Trophoblast cell (in vitro differentiated cells and primary cell): ENCODE measurements at regions not wholly inside any gene's neighbourhood (a gene's known extent, or its start where the extent isn't known, plus 50 kb on each side); places are given as distances from the start of the nearest gene placed in this dataset.

Experiments
- DNase-seq, 2 donors: peaks; one replicate each; pipeline ENCODE4 v3.0.0-alpha.2; 2016
- H2AFZ ChIP-seq: 2 replicates; pipeline ENCODE4 v1.6.1; 2013; ENCODE audit warnings: low read length, moderate library complexity, mild to moderate bottlenecking; ENCODE audit not compliant: insufficient read depth, poor library complexity
- H2AK5ac ChIP-seq: 2 replicates; pipeline ENCODE4 v1.6.1; 2013; ENCODE audit warnings: mild to moderate bottlenecking, low read length
- H2BK120ac ChIP-seq: 2 replicates; pipeline ENCODE4 v1.6.1; 2013; ENCODE audit warnings: low read length, mild to moderate bottlenecking, moderate library complexity; ENCODE audit not compliant: insufficient read depth, poor library complexity
- H2BK12ac ChIP-seq: 2 replicates; pipeline ENCODE4 v1.6.1; 2013; ENCODE audit warnings: mild to moderate bottlenecking, low read length, moderate library complexity
- H2BK5ac ChIP-seq: 2 replicates; pipeline ENCODE4 v1.6.1; 2013; ENCODE audit warnings: low read length, low read depth, moderate library complexity, mild to moderate bottlenecking; ENCODE audit not compliant: poor library complexity
- H3K14ac ChIP-seq: 2 replicates; pipeline ENCODE4 v1.6.1; 2013; ENCODE audit warnings: mild to moderate bottlenecking, low read length
- H3K18ac ChIP-seq: 2 replicates; pipeline ENCODE4 v1.6.1; 2013; ENCODE audit warnings: mild to moderate bottlenecking, low read length
- H3K23ac ChIP-seq: 2 replicates; pipeline ENCODE4 v1.6.1; 2013; ENCODE audit warnings: low read length
- H3K27ac ChIP-seq: 2 replicates; pipeline ENCODE4 v1.5.1; 2013; ENCODE audit warnings: low read depth, mild to moderate bottlenecking, inconsistent platforms, low read length, moderate library complexity
- H3K27me3 ChIP-seq: 2 replicates; pipeline ENCODE4 v1.6.1; 2013; ENCODE audit warnings: inconsistent platforms, mild to moderate bottlenecking, low read length, moderate library complexity; ENCODE audit not compliant: insufficient read depth
- H3K36me3 ChIP-seq, 2 experiments: 1 replicate in 1 of 2; 2 replicates in 1 of 2; pipeline ENCODE4 v1.6.1; 2013; ENCODE audit warnings: low read length in 2 of 2, mild to moderate bottlenecking in 2 of 2, moderate library complexity in 1 of 2; ENCODE audit not compliant: insufficient read depth in 2 of 2, control insufficient read depth in 1 of 2
- H3K4ac ChIP-seq: 2 replicates; pipeline ENCODE4 v1.6.1; 2013; ENCODE audit warnings: low read depth, mild to moderate bottlenecking, low read length, moderate library complexity
- H3K4me1 ChIP-seq, 2 experiments: 1 replicate in 1 of 2; 2 replicates in 1 of 2; pipeline ENCODE4 v1.6.1; 2013; ENCODE audit warnings: low read length in 2 of 2, mild to moderate bottlenecking in 2 of 2, moderate library complexity in 1 of 2; ENCODE audit not compliant: insufficient read depth in 2 of 2, control insufficient read depth in 1 of 2
- H3K4me2 ChIP-seq: 2 replicates; pipeline ENCODE4 v1.6.1; 2013; ENCODE audit warnings: inconsistent platforms, mild to moderate bottlenecking, low read length, moderate library complexity
- H3K4me3 ChIP-seq: 2 replicates; pipeline ENCODE4 v1.5.1; 2013; ENCODE audit warnings: mild to moderate bottlenecking, low read depth, low read length, inconsistent platforms
- H3K79me1 ChIP-seq: one replicate; pipeline ENCODE4 v1.6.1; 2013; ENCODE audit warnings: low read length
- H3K79me2 ChIP-seq: 2 replicates; pipeline ENCODE4 v1.6.1; 2013; ENCODE audit warnings: low read length, mild to moderate bottlenecking; ENCODE audit not compliant: control insufficient read depth, insufficient read depth, poor library complexity
- H3K9ac ChIP-seq: 2 replicates; pipeline ENCODE4 v1.6.1; 2013; ENCODE audit warnings: mild to moderate bottlenecking, low read length
- H3K9me3 ChIP-seq: 2 replicates; pipeline ENCODE4 v1.6.1; 2013; ENCODE audit warnings: low read depth, mild to moderate bottlenecking, control low read depth, inconsistent platforms, low read length; ENCODE audit not compliant: insufficient read depth
- H4K12ac ChIP-seq: 2 replicates; pipeline ENCODE4 v1.6.1; 2013; ENCODE audit warnings: low read depth, mild to moderate bottlenecking, low read length, moderate library complexity
- H4K8ac ChIP-seq: 2 replicates; pipeline ENCODE4 v1.6.1; 2013; ENCODE audit warnings: low read depth, mild to moderate bottlenecking, low read length, moderate library complexity
- H4K91ac ChIP-seq: one replicate; pipeline ENCODE4 v1.6.1; 2013; ENCODE audit warnings: low read depth, mild to moderate bottlenecking, low read length, moderate library complexity
- WGBS: extraction: QIAGEN DNeasy Blood & Tissue Kit; methylation state at CpG from one replicate; pipeline ENCODE4 v1.1.7; 2013; ENCODE audit warnings: missing lambda C conversion rate; ENCODE audit not compliant: insufficient read length, insufficient coverage; ENCODE audit errors: extremely low coverage; 5-methylcytosine and 5-hydroxymethylcytosine counted together

DNA sequence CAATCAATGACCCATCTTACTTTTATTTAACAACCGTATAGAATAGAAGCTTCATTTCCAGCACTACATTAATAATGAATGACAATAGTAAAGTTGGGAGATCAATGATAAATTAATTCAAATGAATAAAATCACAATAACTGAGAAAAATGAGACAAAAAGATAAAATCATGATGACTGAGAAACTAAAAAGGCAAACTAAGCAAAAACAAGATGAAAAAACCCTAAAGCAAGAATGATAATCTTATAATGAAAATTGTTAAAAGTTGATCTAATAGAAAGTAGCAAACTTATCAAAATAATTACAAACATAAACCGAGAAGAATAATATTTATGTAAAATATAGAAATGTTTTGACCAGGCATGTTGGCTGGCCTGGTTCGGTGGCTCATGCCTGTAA is 130.4 kb upstream of the INPP4B start:
- H3K36me3 ChIP-seq: no peaks in the 10 kb centered on the region
- no peak overlapping the region for H3K14ac ChIP-seq
- no peak for DNase-seq
- H3K27ac ChIP-seq: no peak overlapping the region
- H4K12ac ChIP-seq: no peak overlapping the region
- no peak overlapping the region for H4K8ac ChIP-seq
- H3K4me2 ChIP-seq: no peak overlapping the region
- WGBS: no CpG with 5 or more reads among the region's 3 CpGs
- no peaks in the 10 kb centered on the region for H3K79me2 ChIP-seq
- no peak overlapping the region for H3K18ac ChIP-seq
- no peak overlapping the region for H2AFZ ChIP-seq
- H2BK5ac ChIP-seq: no peak overlapping the region
- H4K91ac ChIP-seq: no peak overlapping the region
- H3K27me3 ChIP-seq: no peaks in the 10 kb centered on the region
- no peak overlapping the region for H2BK12ac ChIP-seq
- no peak overlapping the region for H3K23ac ChIP-seq
- H3K9ac ChIP-seq: no peak overlapping the region
- no peak overlapping the region for H2AK5ac ChIP-seq
- H3K4me3 ChIP-seq: no peak overlapping the region
- H3K9me3 ChIP-seq: no peaks in the 10 kb centered on the region
- H2BK120ac ChIP-seq: no peak overlapping the region
- H3K4me1 ChIP-seq: no peaks in the 10 kb centered on the region
- H3K4ac ChIP-seq: no peak overlapping the region
- H3K79me1 ChIP-seq: no peaks in the 10 kb centered on the region

- Histone ChIP-seq H3K27ac (no peak overlapping the region), H3K9ac (no peak overlapping the region), H3K79me1 (no peaks in the 10 kb centered on the region), H3K27me3 (no peaks in the 10 kb centered on the region), H3K4me1 (no peaks in the 10 kb centered on the region), H3K36me3 (no peaks in the 10 kb centered on the region), H3K4ac (no peak overlapping the region), H4K8ac (no peak overlapping the region), H3K14ac (no peak overlapping the region), H4K91ac (no peak overlapping the region), H2BK120ac (no peak overlapping the region), H3K23ac (no peak overlapping the region), H2BK5ac (no peak overlapping the region), H2AK5ac (no peak overlapping the region), H2AFZ (no peak overlapping the region), H3K9me3 (no peaks in the 10 kb centered on the region), H4K12ac (no peak overlapping the region), H3K79me2 (no peaks in the 10 kb centered on the region), H3K18ac (no peak overlapping the region), H3K4me3 (no peak overlapping the region), H2BK12ac (no peak overlapping the region), H3K4me2 (no peak overlapping the region)
- WGBS: no CpG with 5 or more reads among the region's 1 CpG
- no peak for DNase-seq
Measured at GRCh38 chr4:142977182-142977581, 131.1 kb upstream of the INPP4B start.

GRCh38 chr4:142983065-142983464 is 137.0 kb upstream of the INPP4B start:
- Histone ChIP-seq H3K27me3 (no peaks in the 10 kb centered on the region), H3K9ac (no peak overlapping the region), H3K4me2 (no peak overlapping the region), H3K79me2 (no peaks in the 10 kb centered on the region), H4K12ac (no peak overlapping the region), H3K79me1 (no peaks in the 10 kb centered on the region), H2AK5ac (no peak overlapping the region), H3K4me1 (no peaks in the 10 kb centered on the region), H4K91ac (no peak overlapping the region), H3K27ac (no peak overlapping the region), H2BK5ac (no peak overlapping the region), H3K36me3 (no peaks in the 10 kb centered on the region), H4K8ac (no peak overlapping the region), H2AFZ (no peak overlapping the region), H2BK120ac (no peak overlapping the region), H3K23ac (no peak overlapping the region), H3K4me3 (no peak overlapping the region), H3K18ac (no peak overlapping the region), H3K14ac (no peak overlapping the region), H3K9me3 (no peaks in the 10 kb centered on the region), H3K4ac (no peak overlapping the region), H2BK12ac (no peak overlapping the region)
- no peak for DNase-seq
- WGBS: no CpG with 5 or more reads among the region's 3 CpGs

DNA sequence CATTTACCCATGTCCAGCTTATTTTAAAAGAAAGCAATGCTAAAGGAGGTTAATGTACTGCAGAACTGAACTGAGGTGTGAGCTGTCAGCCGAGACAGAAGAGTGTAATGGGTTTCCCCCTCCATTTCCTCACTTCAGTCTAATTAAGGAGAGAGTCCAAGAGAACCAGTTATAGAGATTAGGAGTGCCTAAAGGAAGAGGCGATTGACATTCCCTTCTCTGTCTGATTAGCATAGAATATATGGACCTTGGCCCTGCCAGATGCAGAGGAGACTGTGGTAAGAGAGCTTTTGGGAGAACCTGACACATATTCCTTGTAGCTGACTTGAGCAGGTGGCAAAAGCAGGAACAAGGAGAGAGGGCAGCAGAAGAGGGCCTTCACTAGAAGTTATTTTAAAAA is 137.5 kb upstream of the INPP4B start:
- Histone ChIP-seq H2BK120ac (no peak overlapping the region), H4K8ac (no peak overlapping the region), H2AK5ac (no peak overlapping the region), H3K23ac (no peak overlapping the region), H3K79me1 (no peaks in the 10 kb centered on the region), H3K4me1 (no peaks in the 10 kb centered on the region), H3K27ac (no peak overlapping the region), H3K79me2 (no peaks in the 10 kb centered on the region), H2BK12ac (no peak overlapping the region), H3K4me3 (no peak overlapping the region), H3K4ac (no peak overlapping the region), H3K18ac (no peak overlapping the region), H2BK5ac (no peak overlapping the region), H3K14ac (no peak overlapping the region), H4K91ac (no peak overlapping the region), H3K9me3 (no peaks in the 10 kb centered on the region), H3K9ac (no peak overlapping the region), H3K27me3 (no peaks in the 10 kb centered on the region), H3K4me2 (no peak overlapping the region), H2AFZ (no peak overlapping the region), H4K12ac (no peak overlapping the region), H3K36me3 (no peaks in the 10 kb centered on the region)
- no peak for DNase-seq
- WGBS: no CpG with 5 or more reads among the region's 2 CpGs
